ENCODE measurements at regions not wholly inside any gene's neighbourhood (a gene's known extent, or its start where the extent isn't known, plus 50 kb on each side); places are given as distances from the start of the nearest gene placed in this dataset.
"Not testable (repeated sequence)": the region's sequence is repeated elsewhere in the genome, so short reads cannot be mapped to it uniquely, and the experiment has no call there.

- not testable (repeated sequence) for DNase-seq
Observed at GRCh38 chr12:34226044-34226443, 203.7 kb downstream of the ALG10 start.

- not testable (repeated sequence) for DNase-seq
Observed at GRCh38 chr12:34228046-34228445, 205.8 kb downstream of the ALG10 start.

GRCh38 chr12:34229033-34229432 is 206.7 kb downstream of the ALG10 start:
- DNase-seq, result not testable (repeated sequence)

- DNase-seq, result no peak
Observed at GRCh38 chr12:34233618-34234017, 211.3 kb downstream of the ALG10 start.

- no peak for DNase-seq
Observed at GRCh38 chr12:34236073-34236472, 213.8 kb downstream of the ALG10 start.

DNA sequence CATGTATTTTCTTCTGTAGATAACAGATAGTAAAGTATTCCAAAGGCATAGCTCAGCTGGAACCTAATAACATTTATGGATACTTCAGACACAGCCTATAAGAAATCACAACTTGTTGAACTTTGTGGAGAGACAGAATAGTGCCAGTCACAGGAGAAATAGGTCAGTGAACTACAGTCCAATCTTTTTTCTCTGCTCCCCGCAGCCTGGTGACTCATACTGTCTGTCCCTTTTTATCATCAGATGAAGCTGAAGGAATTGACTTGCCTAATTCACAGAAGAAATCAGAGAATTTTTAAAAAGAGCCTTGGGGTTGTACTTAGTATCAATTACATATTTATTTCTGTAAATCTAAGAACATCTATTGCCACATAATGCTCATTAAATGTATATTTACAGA is 222.3 kb downstream of the ALG10 start:
- no peak for DNase-seq

DNA sequence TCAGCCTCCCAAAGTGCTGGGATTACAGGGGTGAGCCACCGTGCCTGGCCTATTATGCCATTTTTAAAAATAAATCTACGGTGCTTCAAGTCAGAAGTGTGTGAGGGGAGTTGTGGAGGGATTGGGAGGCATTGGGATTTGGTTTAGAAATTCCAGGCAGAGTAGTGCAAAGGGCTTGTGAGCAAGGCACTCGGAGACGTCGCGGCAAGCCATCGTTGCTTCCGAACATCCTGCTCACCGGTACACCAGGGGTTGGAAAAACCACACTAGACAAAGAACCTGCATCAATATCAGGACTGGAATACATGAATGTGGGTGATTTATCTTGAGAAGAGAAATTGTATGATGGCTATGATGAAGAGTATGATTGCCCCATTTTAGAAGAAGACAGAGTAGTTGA is 227.0 kb downstream of the ALG10 start:
- no peak for DNase-seq

GRCh38 chr12:34251879-34252278 is 229.6 kb downstream of the ALG10 start:
- not testable (repeated sequence) for DNase-seq

- no peak for DNase-seq
Observed at GRCh38 chr12:34253674-34254073, 231.4 kb downstream of the ALG10 start.

GRCh38 chr12:34257093-34257492 is 234.8 kb downstream of the ALG10 start:
- DNase-seq, result no peak

DNA sequence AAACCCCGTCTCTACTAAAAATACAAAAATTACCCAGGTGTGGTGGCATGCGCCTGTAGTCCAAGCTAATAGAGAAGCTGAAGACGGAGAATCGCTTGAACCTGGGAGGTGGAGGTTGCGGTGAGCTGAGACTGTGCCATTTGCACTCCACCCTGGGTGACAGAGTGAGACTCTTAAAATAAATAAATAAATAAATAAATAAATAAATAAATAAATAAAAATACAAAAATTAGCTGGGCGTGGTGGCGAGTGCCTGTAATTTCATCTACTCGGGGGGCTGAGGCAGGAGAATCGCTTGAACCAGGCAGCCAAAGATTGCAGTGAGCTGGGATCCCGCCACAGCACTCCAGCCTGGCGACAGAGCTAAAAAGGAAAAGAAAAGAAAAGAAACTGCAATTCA is 239.8 kb downstream of the ALG10 start:
- not testable (repeated sequence) for DNase-seq

- DNase-seq, result no peak
Observed at GRCh38 chr12:34264110-34264509, 241.8 kb downstream of the ALG10 start.

DNA sequence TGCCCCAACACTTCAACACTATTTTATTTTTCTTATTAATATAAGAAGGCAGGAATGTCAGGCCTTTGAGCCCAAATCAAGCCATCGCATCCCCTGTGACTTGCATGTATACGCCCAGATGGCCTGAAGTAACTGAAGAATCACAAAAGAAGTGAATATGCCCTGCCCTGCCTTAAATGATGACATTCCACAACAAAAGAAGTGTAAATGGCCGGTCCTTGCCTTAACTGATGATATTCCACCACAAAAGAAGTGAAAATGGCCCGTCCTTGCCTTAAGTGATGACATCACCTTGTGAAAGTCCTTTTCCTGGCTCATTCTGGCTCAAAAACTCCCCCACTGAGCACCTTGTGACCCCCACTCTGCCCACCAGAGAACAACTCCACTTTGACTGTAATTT is 251.4 kb downstream of the ALG10 start:
- not testable (repeated sequence) for DNase-seq

DNA sequence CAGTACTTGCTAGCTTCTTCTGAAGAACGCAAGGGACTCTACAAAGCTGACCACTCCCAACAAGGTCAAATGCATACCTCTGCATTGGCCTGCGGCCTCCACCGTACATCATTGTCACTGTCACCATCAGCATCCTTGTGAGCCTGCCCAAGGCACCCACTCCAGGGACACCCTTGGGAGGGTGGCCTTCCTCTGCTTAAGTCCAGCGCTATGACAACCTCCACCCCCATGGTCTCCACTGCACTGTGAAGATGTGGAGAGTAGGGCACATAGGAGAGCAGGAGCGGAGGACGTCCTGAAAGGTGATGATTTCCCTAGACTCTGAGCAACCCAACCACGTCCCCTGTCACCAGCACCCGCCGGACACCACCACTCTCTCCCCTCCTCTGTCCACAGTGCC is 252.8 kb downstream of the ALG10 start:
- DNase-seq, result no peak

GRCh38 chr12:34286483-34286882 is 264.2 kb downstream of the ALG10 start:
- DNase-seq, result no peak

GRCh38 chr12:34286934-34287333 is 264.6 kb downstream of the ALG10 start:
- DNase-seq, result no peak

DNA sequence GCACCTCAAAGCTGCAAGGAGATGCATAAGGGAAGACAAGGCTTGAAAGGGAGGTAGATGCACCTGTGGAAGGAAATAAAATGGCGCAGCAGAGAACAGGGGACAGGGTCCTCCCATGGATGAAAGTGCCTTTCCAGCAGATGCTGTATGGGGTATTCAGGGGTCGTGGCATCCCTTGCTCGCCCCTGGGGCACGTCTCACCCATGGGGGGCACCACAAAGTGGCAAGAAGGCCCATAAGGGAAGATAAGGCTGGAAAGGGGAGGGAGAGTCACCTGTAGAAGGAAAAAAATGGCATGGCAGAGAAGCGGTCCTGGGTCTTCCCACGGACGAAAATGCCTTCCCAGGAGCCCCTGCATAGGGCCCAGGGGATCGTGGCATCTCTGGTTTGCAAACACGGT is 265.1 kb downstream of the ALG10 start:
- no peak for DNase-seq

- DNase-seq, result no peak
Observed at GRCh38 chr12:34287986-34288962, 266.0 kb downstream of the ALG10 start.

DNA sequence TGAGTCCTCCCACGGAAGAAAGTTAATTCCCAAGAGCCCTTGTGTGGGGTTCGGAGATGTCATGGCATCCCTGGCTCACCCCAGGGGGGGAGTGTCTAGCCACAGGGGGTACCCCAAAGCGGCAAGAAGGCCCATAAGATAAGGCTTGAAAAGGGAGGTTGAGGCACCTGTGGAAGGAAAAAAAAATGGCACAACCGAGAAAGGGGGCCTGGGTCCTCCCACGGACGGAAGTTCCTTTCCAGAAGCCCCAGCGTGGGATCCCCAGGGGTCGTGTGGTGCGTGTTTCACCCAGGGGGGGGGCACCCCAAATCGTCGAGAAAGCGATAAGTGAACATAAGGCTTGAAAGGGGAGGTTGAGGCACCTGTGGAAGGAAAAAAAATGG is 266.7 kb downstream of the ALG10 start:
- no peak for DNase-seq

- DNase-seq, result no peak
Observed at GRCh38 chr12:34289431-34290380, 267.4 kb downstream of the ALG10 start.

DNA sequence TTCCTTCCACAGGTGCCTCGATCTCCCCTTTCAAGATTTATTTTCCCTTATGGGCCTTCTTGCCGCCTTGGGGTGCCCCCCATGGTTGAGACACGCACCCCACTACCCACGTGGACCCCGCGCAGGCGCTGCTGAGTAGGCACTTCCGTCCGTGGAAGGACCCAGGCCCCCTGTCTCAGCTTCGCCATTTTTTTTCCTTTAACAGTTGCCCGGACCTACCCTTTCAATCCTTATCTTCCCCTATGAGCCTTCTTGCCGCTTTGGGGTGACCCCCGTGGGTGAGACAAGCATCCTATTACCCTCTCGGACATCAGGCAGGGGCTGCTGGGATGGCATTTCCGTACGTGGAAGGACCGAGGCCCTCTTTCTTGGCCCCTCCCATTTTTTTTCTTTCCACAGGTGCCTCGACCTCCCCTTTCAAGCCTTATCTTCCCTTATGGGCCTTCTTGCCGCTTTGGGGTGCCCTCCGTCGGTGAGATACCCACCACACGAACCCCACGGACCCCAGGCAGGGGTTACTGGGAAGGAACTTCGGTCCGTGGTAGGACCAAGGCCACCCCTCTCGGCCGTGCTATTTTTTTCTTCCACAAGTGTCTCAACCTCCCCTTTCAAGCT is 268.2 kb downstream of the ALG10 start:
- DNase-seq, result no peak

DNA sequence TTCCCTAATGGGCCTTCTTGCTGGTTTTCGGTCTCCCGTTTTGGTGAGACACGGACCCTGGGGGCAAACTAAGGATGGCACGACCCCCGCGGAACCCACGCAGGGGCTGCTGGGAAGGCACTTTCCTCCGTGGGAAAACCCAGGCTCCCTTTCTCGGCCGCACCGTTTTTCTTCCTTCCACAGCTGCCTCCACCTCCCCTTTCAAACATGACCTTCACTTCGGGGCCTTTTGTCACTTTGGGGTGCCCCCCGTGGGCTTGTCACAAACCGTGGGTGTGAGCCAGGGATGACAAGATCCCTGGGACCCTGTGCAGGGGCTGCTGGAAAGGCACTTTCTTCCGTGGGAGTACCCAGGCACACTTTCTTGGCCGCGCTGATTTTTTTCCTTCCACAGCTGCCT is 268.7 kb downstream of the ALG10 start:
- DNase-seq, result no peak

- no peak for DNase-seq
Observed at GRCh38 chr12:34291426-34291901, 269.2 kb downstream of the ALG10 start.
